Hepatocyte (in vitro differentiated cells): ENCODE measurements at regions not wholly inside any gene's neighbourhood (a gene's known extent, or its start where the extent isn't known, plus 50 kb on each side); places are given as distances from the start of the nearest gene placed in this dataset.

Experiments
- CTCF ChIP-seq: fragments of 200-600 bp; sonication (generic); IDR thresholded peaks from 2 replicates; pipeline ENCODE4 v1.5.1; 2016; ENCODE audit warnings: antibody characterized with exemption, mild to moderate bottlenecking; ENCODE audit not compliant: poor library complexity
- EZH2 ChIP-seq: fragments of 200-600 bp; sonication (generic); IDR thresholded peaks from 2 replicates; pipeline ENCODE4 v1.6.1; 2016; ENCODE audit warnings: antibody characterized with exemption, mild to moderate bottlenecking, borderline replicate concordance
- EZH2phosphoT487 ChIP-seq: fragments of 200-600 bp; sonication (generic); IDR thresholded peaks from one replicate; pipeline ENCODE4 v1.6.1; 2018; ENCODE audit warnings: antibody characterized with exemption, mild to moderate bottlenecking, low read depth, moderate library complexity; ENCODE audit not compliant: unreplicated experiment, severe bottlenecking

GRCh38 chr4:17066236-17066635 lies 167.8 kb upstream of the LDB2 start:
- TF ChIP-seq CTCF (no peak), EZH2phosphoT487 (no peak), EZH2 (no peak)
